ENCODE measurements at regions not wholly inside any gene's neighbourhood (a gene's known extent, or its start where the extent isn't known, plus 50 kb on each side); places are given as distances from the start of the nearest gene placed in this dataset.

GRCh38 chr4:145396581-145396980 lies 85.1 kb upstream of the SMAD1 start:
- intact Hi-C loops (cut with DNase I) = no loop called here
- Histone ChIP-seq H3K27me3 (no peaks in the 10 kb centered on the region), H3K4me1 (no peaks in the 10 kb centered on the region), H3K36me3 (no peaks in the 10 kb centered on the region), H3K27ac (no peak overlapping the region), H3K4me3 (no peak overlapping the region), H3K9me3 (no peaks in the 10 kb centered on the region)
- no peak for DNase-seq
- TF ChIP-seq CTCF (IDR thresholded peaks at IDR 0.05) (no peak), POLR2A (IDR thresholded peaks at IDR 0.05) (no peak), POLR2AphosphoS5 (IDR thresholded peaks at IDR 0.05) (no peak), EP300 (IDR thresholded peaks at IDR 0.05) (no peak)
- 19 to 67% methylated on average over 1 of the region's 1 CpG for WGBS, 2 donors

DNA sequence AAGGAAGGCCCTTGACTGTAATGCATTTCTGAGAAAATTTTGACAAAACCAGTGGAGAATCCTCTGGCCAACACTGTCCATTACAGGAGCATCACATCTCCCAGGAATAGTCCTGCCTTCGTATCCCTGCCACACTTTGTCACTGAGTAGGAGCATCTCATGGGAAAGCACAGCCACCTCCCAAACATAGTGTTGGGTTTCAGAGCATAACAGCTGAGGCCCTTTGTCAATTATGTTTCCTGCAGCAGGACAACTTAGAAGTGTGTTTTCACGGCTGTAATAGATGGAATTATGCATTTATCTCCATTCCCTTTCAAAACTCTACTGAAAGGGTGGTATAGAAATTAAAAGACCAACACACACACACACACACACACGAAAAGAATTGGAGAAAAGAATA lies 91.1 kb upstream of the SMAD1 start:
- TF ChIP-seq EP300 (IDR thresholded peaks at IDR 0.05) (no peak), POLR2A (IDR thresholded peaks at IDR 0.05) (no peak), CTCF (IDR thresholded peaks at IDR 0.05) (no peak), POLR2AphosphoS5 (IDR thresholded peaks at IDR 0.05) (no peak)
- intact Hi-C loops (cut with DNase I) = no loop called here
- 72 to 84% methylated on average over 3 of the region's 3 CpGs for whole genome bisulfite sequencing, 2 donors
- no peak overlapping the region for H3K27ac ChIP-seq
- no peak overlapping the region for H3K4me3 ChIP-seq
- no peaks in the 10 kb centered on the region for H3K27me3 ChIP-seq
- no peaks in the 10 kb centered on the region for H3K4me1 ChIP-seq
- no peaks in the 10 kb centered on the region for H3K9me3 ChIP-seq
- no peak for DNase-seq
- no peaks in the 10 kb centered on the region for H3K36me3 ChIP-seq

DNA sequence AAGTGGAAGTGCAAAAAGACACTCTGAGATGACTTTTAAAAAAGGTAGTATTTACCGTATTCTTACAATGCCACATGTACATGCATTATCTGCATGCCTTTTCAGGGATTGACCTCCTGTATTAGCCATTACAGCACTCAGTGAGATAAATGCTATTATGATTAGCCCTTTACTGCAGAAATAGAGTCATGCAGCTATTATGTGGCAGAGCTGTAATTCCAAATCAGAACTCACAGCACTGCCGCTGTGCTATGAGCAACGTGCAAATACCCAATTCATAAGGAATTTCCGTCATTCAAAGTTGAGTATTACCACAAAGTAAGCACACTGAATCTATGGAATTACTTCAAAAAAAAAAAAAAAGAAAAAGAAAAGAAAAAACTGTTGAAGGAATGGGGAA lies 92.1 kb upstream of the SMAD1 start:
- WGBS, 2 donors = 87 to 89% methylated on average over 4 of the region's 4 CpGs

GRCh38 chr4:145388043-145388442 lies 93.6 kb upstream of the SMAD1 start:
- TF ChIP-seq CTCF (IDR thresholded peaks at IDR 0.05) = no peak
- TF ChIP-seq POLR2A (IDR thresholded peaks at IDR 0.05) = no peak
- no peak for TF ChIP-seq POLR2AphosphoS5 (IDR thresholded peaks at IDR 0.05)
- no peaks in the 10 kb centered on the region for H3K9me3 ChIP-seq
- H3K27ac ChIP-seq = no peak overlapping the region
- H3K36me3 ChIP-seq = no peaks in the 10 kb centered on the region
- DNase-seq = no peak
- no peaks in the 10 kb centered on the region for H3K27me3 ChIP-seq
- no peak overlapping the region for H3K4me3 ChIP-seq
- intact Hi-C loops (cut with DNase I) = no loop called here
- H3K4me1 ChIP-seq = no peaks in the 10 kb centered on the region
- 60 to 64% methylated on average over 3 of the region's 3 CpGs for WGBS, 2 donors

More for the DNA sequence above, 92.1 kb upstream of the SMAD1 start:
- no peak for TF ChIP-seq EP300 (IDR thresholded peaks at IDR 0.05)
- no peak for TF ChIP-seq POLR2AphosphoS5 (IDR thresholded peaks at IDR 0.05)
- TF ChIP-seq POLR2A (IDR thresholded peaks at IDR 0.05) = no peak
- no peak for TF ChIP-seq CTCF (IDR thresholded peaks at IDR 0.05)
- no peak for DNase-seq
- H3K4me3 ChIP-seq = no peak overlapping the region
- no peak overlapping the region for H3K27ac ChIP-seq
- H3K9me3 ChIP-seq = no peaks in the 10 kb centered on the region
- no peaks in the 10 kb centered on the region for H3K36me3 ChIP-seq
- intact Hi-C loops (cut with DNase I) = no loop called here
- no peaks in the 10 kb centered on the region for H3K4me1 ChIP-seq
- no peaks in the 10 kb centered on the region for H3K27me3 ChIP-seq

- TF ChIP-seq POLR2A (IDR thresholded peaks at IDR 0.05) (no peak), EP300 (IDR thresholded peaks at IDR 0.05) (no peak), POLR2AphosphoS5 (IDR thresholded peaks at IDR 0.05) (no peak), CTCF (IDR thresholded peaks at IDR 0.05) (no peak)
- H3K4me3 ChIP-seq = no peak overlapping the region
- 55 to 78% methylated on average over 3 of the region's 3 CpGs for WGBS, 2 donors
- DNase-seq = no peak
- no peaks in the 10 kb centered on the region for H3K36me3 ChIP-seq
- intact Hi-C loops (cut with DNase I) = no loop called here
- no peaks in the 10 kb centered on the region for H3K9me3 ChIP-seq
- H3K27me3 ChIP-seq = no peaks in the 10 kb centered on the region
- H3K4me1 ChIP-seq = no peaks in the 10 kb centered on the region
- no peak overlapping the region for H3K27ac ChIP-seq
Observed at GRCh38 chr4:145387079-145387478, 94.6 kb upstream of the SMAD1 start.

Measured in sigmoid colon (tissue), 6 donors.